CD14-positive monocyte (primary cell): ENCODE measurements at regions not wholly inside any gene's neighbourhood (a gene's known extent, or its start where the extent isn't known, plus 50 kb on each side); places are given as distances from the start of the nearest gene placed in this dataset.

Experiments used
- DNase-seq, 3 donors: peaks; one replicate each; pipeline ENCODE4 v3.0.0-alpha.2; 2011 to 2022
- H2AFZ ChIP-seq: 2 replicates; pipeline ENCODE4 v1.6.0; 2012; ENCODE audit warnings: mild to moderate bottlenecking, low read depth, low read length, inconsistent platforms; ENCODE audit not compliant: insufficient read depth, poor library complexity, severe bottlenecking
- H3K27ac ChIP-seq, 2 donors: 1 replicate in 1 of 2; 2 replicates in 1 of 2; pipeline ENCODE4 v1.5.1; 2012 to 2013; ENCODE audit warnings: low read length in 2 of 2, control low read depth in 1 of 2, inconsistent platforms in 1 of 2, low read depth in 1 of 2, mild to moderate bottlenecking in 1 of 2
- H3K27me3 ChIP-seq, 2 donors: one replicate each; pipeline versions ENCODE4 v1.6.0 to v1.6.1; 2011 to 2013; ENCODE audit warnings: low read length in 2 of 2; ENCODE audit not compliant: control insufficient read depth in 2 of 2, insufficient read depth in 2 of 2
- H3K36me3 ChIP-seq, 2 donors: replicated peaks in 1 of 2; 1 replicate in 1 of 2; 2 replicates in 1 of 2; pipeline versions ENCODE4 v1.5.1 to v1.6.1; 2012 to 2013; ENCODE audit warnings: low read length in 2 of 2, control low read depth in 1 of 2, inconsistent platforms in 1 of 2, mild to moderate bottlenecking in 1 of 2; ENCODE audit not compliant: insufficient read depth in 2 of 2, control insufficient read depth in 1 of 2
- H3K4me1 ChIP-seq, 2 donors: 1 replicate in 1 of 2; 2 replicates in 1 of 2; pipeline versions ENCODE4 v1.5.1 to v1.6.1; 2012 to 2013; ENCODE audit warnings: low read length in 2 of 2, control low read depth in 1 of 2, inconsistent platforms in 1 of 2, mild to moderate bottlenecking in 1 of 2, moderate library complexity in 1 of 2; ENCODE audit not compliant: insufficient read depth in 2 of 2, control insufficient read depth in 1 of 2
- H3K4me2 ChIP-seq: replicated peaks from 2 replicates; pipeline ENCODE3; 2012; ENCODE audit warnings: low read length, moderate library complexity, mild to moderate bottlenecking; ENCODE audit not compliant: poor library complexity, severe bottlenecking; ENCODE audit errors: extremely low read depth
- H3K4me3 ChIP-seq, 3 experiments: fragments of 200-600 bp in 1 of 3; sonication (generic) in 1 of 3; replicated peaks in 1 of 3; 1 replicate in 2 of 3; 2 replicates in 1 of 3; pipeline ENCODE4 v1.5.1; 2011 to 2013; ENCODE audit warnings: low read length in 3 of 3, mild to moderate bottlenecking in 3 of 3, control low read depth in 2 of 3, low read depth in 2 of 3, inconsistent platforms in 1 of 3, moderate library complexity in 1 of 3
- H3K79me2 ChIP-seq: 2 replicates; pipeline ENCODE4 v1.6.0; 2012; ENCODE audit warnings: mild to moderate bottlenecking, control low read depth, inconsistent platforms, low read length, moderate library complexity; ENCODE audit not compliant: insufficient read depth
- H3K9ac ChIP-seq: 2 replicates; pipeline ENCODE4 v1.6.0; 2017; ENCODE audit warnings: low read length, mild to moderate bottlenecking; ENCODE audit not compliant: insufficient read depth, poor library complexity, severe bottlenecking
- H3K9me3 ChIP-seq, 2 donors: replicated peaks in 1 of 2; 1 replicate in 1 of 2; 2 replicates in 1 of 2; pipeline versions ENCODE4 v1.5.1 to v1.6.1; 2012 to 2013; ENCODE audit warnings: low read length in 2 of 2, control low read depth in 1 of 2; ENCODE audit not compliant: control insufficient read depth in 1 of 2, insufficient read depth in 1 of 2
- H4K20me1 ChIP-seq: 2 replicates; pipeline ENCODE4 v1.6.0; 2012; ENCODE audit warnings: mild to moderate bottlenecking, low read length, control low read depth, moderate library complexity; ENCODE audit not compliant: insufficient read depth
- H3K27ac Mint-ChIP-seq, 7 donors: one replicate each; pipeline ENCODE4 v1.8.0; 2020; ENCODE audit warnings: mild to moderate bottlenecking in 7 of 7, mixed read lengths in 7 of 7, moderate library complexity in 6 of 7, inconsistent platforms in 2 of 7
- H3K27me3 Mint-ChIP-seq, 3 donors: one replicate each; pipeline ENCODE4 v1.8.0; 2021 to 2022; ENCODE audit warnings: low read depth in 3 of 3, mild to moderate bottlenecking in 3 of 3, mixed read lengths in 3 of 3, moderate library complexity in 3 of 3, inconsistent platforms in 1 of 3
- H3K36me3 Mint-ChIP-seq, 2 donors: one replicate each; pipeline ENCODE4 v1.8.0; 2020; ENCODE audit warnings: mixed read lengths in 2 of 2, inconsistent platforms in 1 of 2, mild to moderate bottlenecking in 1 of 2
- H3K4me1 Mint-ChIP-seq: one replicate; pipeline ENCODE4 v1.8.0; 2020; ENCODE audit warnings: mild to moderate bottlenecking, mixed read lengths
- H3K4me3 Mint-ChIP-seq, 2 donors: one replicate each; pipeline ENCODE4 v1.8.0; 2020; ENCODE audit warnings: mild to moderate bottlenecking in 2 of 2, mixed read lengths in 2 of 2, moderate library complexity in 1 of 2
- H3K9me3 Mint-ChIP-seq, 7 donors: one replicate each; pipeline ENCODE4 v1.8.0; 2020 to 2022; ENCODE audit warnings: mixed read lengths in 7 of 7, mild to moderate bottlenecking in 6 of 7, moderate library complexity in 6 of 7, inconsistent platforms in 2 of 7
- CTCF ChIP-seq: fragments of 200-600 bp; IDR thresholded peaks from one replicate; pipeline ENCODE4 v1.8.0; 2022; ENCODE audit warnings: antibody characterized with exemption, mild to moderate bottlenecking
- WGBS: methylation state at CpG from one replicate; pipeline ENCODE4 v1.1.5; 2013; ENCODE audit warnings: missing lambda C conversion rate; ENCODE audit not compliant: insufficient coverage; 5-methylcytosine and 5-hydroxymethylcytosine counted together
- intact Hi-C, 2 donors: fragments of 100-400 bp; cut with micrococcal nuclease; formaldehyde crosslinking; loops; one replicate each; pipeline versions ENCODE4 v1.15.0 to v1.15.1; 2023

GRCh38 chr4:60531776-60532379 lies 668.2 kb upstream of the ADGRL3 start:
- no peaks in the 10 kb centered on the region for H3K36me3 ChIP-seq
- intact Hi-C loops, result no loop called here
- no peaks in the 10 kb centered on the region for H3K36me3 Mint-ChIP-seq

GRCh38 chr4:60544981-60545380 lies 655.1 kb upstream of the ADGRL3 start:
- no peak overlapping the region for H3K27ac Mint-ChIP-seq
- intact Hi-C loops, result no loop called here
- no peak overlapping the region for H3K4me3 Mint-ChIP-seq
- Histone ChIP-seq H4K20me1 (no peaks in the 10 kb centered on the region), H3K4me2 (no peak overlapping the region), H2AFZ (no peak overlapping the region), H3K9me3 (no peaks in the 10 kb centered on the region), H3K27ac (no peak overlapping the region), H3K27me3 (no peaks in the 10 kb centered on the region), H3K4me3 (no peak overlapping the region), H3K36me3 (no peaks in the 10 kb centered on the region), H3K9ac (no peak overlapping the region), H3K4me1 (no peaks in the 10 kb centered on the region), H3K79me2 (no peaks in the 10 kb centered on the region)
- peaks cover 0 to 2% (median 0%) of the 10 kb centered on the region in 3 donors for H3K27me3 Mint-ChIP-seq
- no peak for TF ChIP-seq CTCF
- H3K9me3 Mint-ChIP-seq, result peaks cover 0 to 5% (median 0%) of the 10 kb centered on the region in 7 donors
- WGBS, result 92% methylated on average over 2 of the region's 3 CpGs
- H3K4me1 Mint-ChIP-seq, result no peaks in the 10 kb centered on the region
- DNase-seq, result no peak
- no peaks in the 10 kb centered on the region for H3K36me3 Mint-ChIP-seq

More at GRCh38 chr4:60531776-60532379, 668.2 kb upstream of the ADGRL3 start:
- no peak overlapping the region for H3K9ac ChIP-seq
- no peaks in the 10 kb centered on the region for H3K27me3 Mint-ChIP-seq
- no peak overlapping the region for H3K4me3 ChIP-seq
- TF ChIP-seq CTCF, result no peak
- H3K27ac Mint-ChIP-seq, result no peak overlapping the region
- no peaks in the 10 kb centered on the region for H3K4me1 Mint-ChIP-seq
- no peaks in the 10 kb centered on the region for H3K9me3 ChIP-seq
- H4K20me1 ChIP-seq, result no peaks in the 10 kb centered on the region
- H3K4me2 ChIP-seq, result no peak overlapping the region
- no peaks in the 10 kb centered on the region for H3K79me2 ChIP-seq
- no peak overlapping the region for H3K4me3 Mint-ChIP-seq
- H3K4me1 ChIP-seq, result no peaks in the 10 kb centered on the region
- WGBS, result no CpG with 5 or more reads among the region's 4 CpGs
- no peaks in the 10 kb centered on the region for H3K27me3 ChIP-seq
- H3K27ac ChIP-seq, result no peak overlapping the region
- H3K9me3 Mint-ChIP-seq, result no peaks in the 10 kb centered on the region
- no peak overlapping the region for H2AFZ ChIP-seq
- no peak for DNase-seq
